Stimulated activated naive B cell treated with anti-CD40 and anti-IgM and Interleukin-4, amounts not matched to agents 10 μg/mL and 1 μg/mL and 100 μg/mL, for 72 hours (primary cell): ENCODE measurements at regions not wholly inside any gene's neighbourhood (a gene's known extent, or its start where the extent isn't known, plus 50 kb on each side); places are given as distances from the start of the nearest gene placed in this dataset.
A peak's percentile ranks its signal among the peaks of the same experiment; 100 is the strongest.
"Not testable (repeated sequence)": the region's sequence is repeated elsewhere in the genome, so short reads cannot be mapped to it uniquely, and the experiment has no call there.

ENCODE experiments used
- ATAC-seq, 2 donors: fragments of 150-1000 bp; cut with Tn5 transposase; replicated peaks; 2 replicates each; pipeline ENCODE4 v1.10.0; 2021; ENCODE audit warnings: moderate library complexity in 1 of 2
- DNase-seq: peaks from one replicate; pipeline ENCODE4 v3.0.0; 2021
- H3K27ac Mint-ChIP-seq: one replicate; pipeline ENCODE4 v1.8.0; 2022; ENCODE audit warnings: mild to moderate bottlenecking, mixed read lengths
- H3K27me3 Mint-ChIP-seq, 2 donors: one replicate each; pipeline ENCODE4 v1.8.0; 2022; ENCODE audit warnings: mixed read lengths in 2 of 2
- H3K36me3 Mint-ChIP-seq, 2 donors: one replicate each; pipeline ENCODE4 v1.8.0; 2022; ENCODE audit warnings: mixed read lengths in 2 of 2, mild to moderate bottlenecking in 1 of 2
- H3K4me1 Mint-ChIP-seq, 2 donors: one replicate each; pipeline ENCODE4 v1.8.0; 2022; ENCODE audit warnings: mixed read lengths in 2 of 2, mild to moderate bottlenecking in 1 of 2
- H3K4me3 Mint-ChIP-seq, 2 donors: one replicate each; pipeline ENCODE4 v1.8.0; 2022; ENCODE audit warnings: mild to moderate bottlenecking in 2 of 2, mixed read lengths in 2 of 2, moderate library complexity in 1 of 2
- H3K9me3 Mint-ChIP-seq, 2 donors: one replicate each; pipeline ENCODE4 v1.8.0; 2022; ENCODE audit warnings: mixed read lengths in 2 of 2, mild to moderate bottlenecking in 1 of 2

- H3K4me1 Mint-ChIP-seq, DNase-seq, H3K36me3 Mint-ChIP-seq, H3K27me3 Mint-ChIP-seq, H3K4me3 Mint-ChIP-seq, H3K27ac Mint-ChIP-seq, ATAC-seq: not testable (repeated sequence)
- peaks cover 35 to 41% of the 10 kb centered on the region in 2 donors for H3K9me3 Mint-ChIP-seq
These were observed 64.5 kb upstream of the HTR1E start for GRCh38 chr6:86872810-86873209.

DNA sequence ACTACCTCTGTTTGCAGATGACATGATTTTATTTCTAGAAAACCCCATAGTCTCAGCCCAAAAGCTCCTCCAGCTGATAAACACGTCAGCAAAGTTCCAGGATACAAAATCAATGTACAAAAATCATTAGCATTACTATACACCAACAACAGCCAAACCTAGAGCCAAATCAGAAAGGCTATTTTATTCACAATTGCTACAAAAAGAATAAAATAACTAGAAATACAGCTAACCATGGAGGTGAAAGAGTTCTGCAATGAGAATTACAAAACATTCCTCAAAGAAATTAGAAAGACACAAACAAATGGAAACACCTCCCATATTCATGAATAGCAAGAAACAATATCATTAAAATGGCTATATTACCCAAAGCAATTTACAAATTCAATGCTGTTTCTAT, 65.6 kb upstream of the HTR1E start:
- Mint-ChIP-seq H3K27me3 (no peaks in the 10 kb centered on the region), H3K4me3 (no peak overlapping the region), H3K9me3 (peaks cover 38 to 44% of the 10 kb centered on the region in 2 donors), H3K27ac (no peak overlapping the region), H3K4me1 (no peaks in the 10 kb centered on the region), H3K36me3 (peaks cover 2 to 5% of the 10 kb centered on the region in 2 donors)
- ATAC-seq (no peak), DNase-seq (no peak)

GRCh38 chr6:86869500-86869899, 67.8 kb upstream of the HTR1E start:
- Mint-ChIP-seq H3K27me3 (no peaks in the 10 kb centered on the region), H3K27ac (no peak overlapping the region), H3K36me3 (peaks cover 2 to 5% of the 10 kb centered on the region in 2 donors), H3K4me3 (no peak overlapping the region), H3K9me3 (peaks cover 38 to 39% of the 10 kb centered on the region in 2 donors), H3K4me1 (no peaks in the 10 kb centered on the region)
- DNase-seq (no peak), ATAC-seq (no peak)

DNA sequence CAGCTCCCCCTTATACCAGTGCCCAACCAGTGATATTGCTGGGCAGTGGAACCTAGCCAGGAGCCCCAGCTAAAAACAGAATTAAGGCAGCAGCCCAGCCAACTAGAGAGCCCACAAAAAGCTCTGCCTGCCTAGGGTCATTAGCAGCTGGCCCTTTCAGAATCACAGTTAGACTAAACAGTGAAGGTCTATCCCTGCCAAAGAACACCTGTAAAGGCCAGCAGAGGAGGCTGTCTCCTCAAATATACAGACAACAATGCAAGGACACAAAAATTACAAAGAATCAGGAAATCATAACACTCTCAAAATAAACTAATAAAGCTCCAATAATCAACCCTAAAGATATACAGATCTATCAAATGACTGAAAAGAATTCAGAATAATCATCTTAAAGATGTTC, 77.8 kb upstream of the HTR1E start:
- Mint-ChIP-seq H3K27me3 (no peaks in the 10 kb centered on the region), H3K4me1 (no peaks in the 10 kb centered on the region), H3K36me3 (no peaks in the 10 kb centered on the region), H3K9me3 (peaks cover 0 to 2% of the 10 kb centered on the region in 2 donors), H3K4me3 (no peak overlapping the region), H3K27ac (no peak overlapping the region)
- DNase-seq (no peak), ATAC-seq (no peak)

DNA sequence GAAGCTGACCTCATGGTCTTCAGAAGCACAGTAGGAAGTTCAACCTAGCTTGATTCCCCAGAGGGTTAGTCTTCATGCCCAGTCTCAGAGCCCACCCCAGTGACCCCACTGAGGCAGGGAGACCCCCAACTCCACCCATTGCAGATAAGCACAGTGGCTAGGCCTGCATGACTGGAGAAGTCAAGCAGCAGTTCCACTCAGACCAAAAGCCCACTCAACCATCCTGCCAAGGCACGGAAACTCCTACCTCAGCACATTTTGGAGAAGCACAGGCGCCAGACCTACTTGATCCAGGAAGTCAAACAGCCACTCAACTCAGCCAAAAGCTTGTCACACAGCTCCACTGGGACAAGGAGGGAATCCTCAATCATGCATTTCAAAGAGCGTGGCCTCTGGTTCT, 78.4 kb upstream of the HTR1E start:
- DNase-seq: no peak
- Mint-ChIP-seq H3K36me3 (no peaks in the 10 kb centered on the region), H3K4me3 (no peak overlapping the region), H3K27ac (no peak overlapping the region), H3K9me3 (peaks cover 0 to 2% of the 10 kb centered on the region in 2 donors), H3K4me1 (no peaks in the 10 kb centered on the region), H3K27me3 (no peaks in the 10 kb centered on the region)
- no peak for ATAC-seq

- H3K4me1 Mint-ChIP-seq: no peaks in the 10 kb centered on the region
- no peaks in the 10 kb centered on the region for H3K27me3 Mint-ChIP-seq
- ATAC-seq (no peak), DNase-seq (no peak)
- no peaks in the 10 kb centered on the region for H3K36me3 Mint-ChIP-seq
- peaks cover 0 to 2% of the 10 kb centered on the region in 2 donors for H3K9me3 Mint-ChIP-seq
- no peak overlapping the region for H3K27ac Mint-ChIP-seq
- H3K4me3 Mint-ChIP-seq: no peak overlapping the region
These were observed 79.5 kb upstream of the HTR1E start for GRCh38 chr6:86857783-86858182.

- no peak for DNase-seq
- no peak overlapping the region for H3K4me3 Mint-ChIP-seq
These were observed 80.3 kb upstream of the HTR1E start for GRCh38 chr6:86856937-86857563.

GRCh38 chr6:86856379-86856778, 80.9 kb upstream of the HTR1E start:
- no peak for ATAC-seq
- Mint-ChIP-seq H3K9me3 (no peaks in the 10 kb centered on the region), H3K27me3 (no peaks in the 10 kb centered on the region), H3K4me1 (no peaks in the 10 kb centered on the region), H3K27ac (no peak overlapping the region), H3K36me3 (no peaks in the 10 kb centered on the region), H3K4me3 (no peak overlapping the region)
- DNase-seq: no peak

More at GRCh38 chr6:86856937-86857563, 80.3 kb upstream of the HTR1E start:
- peak; percentile 42 to 56 for ATAC-seq
- Mint-ChIP-seq H3K4me1 (no peaks in the 10 kb centered on the region), H3K27ac (no peak overlapping the region), H3K36me3 (no peaks in the 10 kb centered on the region), H3K9me3 (no peaks in the 10 kb centered on the region), H3K27me3 (no peaks in the 10 kb centered on the region)

- Mint-ChIP-seq H3K27ac (no peak overlapping the region), H3K27me3 (peaks cover 0 to 8% of the 10 kb centered on the region in 2 donors), H3K9me3 (peaks cover 0 to 5% of the 10 kb centered on the region in 2 donors), H3K4me1 (no peaks in the 10 kb centered on the region), H3K4me3 (no peak overlapping the region), H3K36me3 (no peaks in the 10 kb centered on the region)
- DNase-seq: no peak
- ATAC-seq: no peak
These were observed 88.3 kb upstream of the HTR1E start for GRCh38 chr6:86848986-86849385.

DNA sequence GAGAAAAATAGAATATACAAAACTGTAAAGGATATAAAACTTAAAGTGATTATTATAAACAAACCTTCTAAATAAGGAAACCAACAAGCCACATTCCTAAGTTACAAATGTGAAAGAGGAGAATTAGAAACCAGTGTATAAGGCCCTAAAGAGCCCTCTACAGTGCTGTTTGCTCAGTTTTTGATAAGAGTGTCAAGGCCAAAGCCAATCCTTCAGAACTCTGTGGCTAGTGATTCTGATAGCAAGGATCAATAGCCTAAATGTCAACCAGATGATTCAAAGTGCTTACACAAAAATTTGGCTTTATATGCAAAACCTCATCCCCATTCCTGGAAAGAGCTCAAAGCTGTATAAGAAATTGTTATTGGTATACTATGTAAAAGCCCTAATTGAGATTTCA, 104.6 kb upstream of the HTR1E start:
- ATAC-seq (no peak), DNase-seq (no peak)
- H3K27ac Mint-ChIP-seq: no peak overlapping the region
- peaks cover 0 to 4% of the 10 kb centered on the region in 2 donors for H3K27me3 Mint-ChIP-seq
- no peaks in the 10 kb centered on the region for H3K36me3 Mint-ChIP-seq
- no peaks in the 10 kb centered on the region for H3K9me3 Mint-ChIP-seq
- H3K4me1 Mint-ChIP-seq: no peaks in the 10 kb centered on the region
- no peak overlapping the region for H3K4me3 Mint-ChIP-seq

GRCh38 chr6:86825436-86825835, 111.9 kb upstream of the HTR1E start:
- H3K27ac Mint-ChIP-seq: no peak overlapping the region
- H3K9me3 Mint-ChIP-seq: no peaks in the 10 kb centered on the region
- DNase-seq (no peak), ATAC-seq (no peak)
- no peak overlapping the region for H3K4me3 Mint-ChIP-seq
- peaks cover 0 to 4% of the 10 kb centered on the region in 2 donors for H3K27me3 Mint-ChIP-seq
- no peaks in the 10 kb centered on the region for H3K4me1 Mint-ChIP-seq
- no peaks in the 10 kb centered on the region for H3K36me3 Mint-ChIP-seq

- no peaks in the 10 kb centered on the region for H3K27me3 Mint-ChIP-seq
- no peak overlapping the region for H3K4me3 Mint-ChIP-seq
- H3K4me1 Mint-ChIP-seq: no peaks in the 10 kb centered on the region
- ATAC-seq (no peak), DNase-seq (no peak)
- H3K36me3 Mint-ChIP-seq: no peaks in the 10 kb centered on the region
- no peak overlapping the region for H3K27ac Mint-ChIP-seq
- H3K9me3 Mint-ChIP-seq: peaks cover 0 to 3% of the 10 kb centered on the region in 2 donors
These were observed 114.6 kb upstream of the HTR1E start for GRCh38 chr6:86822747-86823146.

DNA sequence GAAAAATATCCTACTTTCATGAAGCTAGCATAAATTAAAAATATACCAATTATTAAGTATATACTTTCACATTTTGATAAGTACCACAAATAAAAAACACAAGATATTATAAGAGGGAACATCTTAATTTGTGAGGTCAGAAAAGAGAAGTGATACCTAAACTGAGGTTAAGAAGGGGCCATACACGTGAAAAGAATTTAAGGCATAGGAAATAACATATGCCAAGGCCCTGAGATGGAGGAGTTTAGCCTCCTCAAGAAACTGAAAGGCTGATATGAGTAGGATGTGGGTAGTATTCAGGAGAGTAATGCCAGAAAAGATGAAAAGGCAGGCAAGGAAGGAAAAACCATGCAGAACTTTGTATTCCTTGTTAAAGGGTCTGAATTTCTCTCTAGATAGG, 116.6 kb upstream of the HTR1E start:
- ATAC-seq: no peak
- H3K27me3 Mint-ChIP-seq: no peaks in the 10 kb centered on the region
- no peak overlapping the region for H3K27ac Mint-ChIP-seq
- DNase-seq: no peak
- peaks cover 0 to 5% of the 10 kb centered on the region in 2 donors for H3K9me3 Mint-ChIP-seq
- H3K4me1 Mint-ChIP-seq: no peaks in the 10 kb centered on the region
- no peaks in the 10 kb centered on the region for H3K36me3 Mint-ChIP-seq
- no peak overlapping the region for H3K4me3 Mint-ChIP-seq

GRCh38 chr6:86793649-86794048, 143.7 kb upstream of the HTR1E start:
- H3K27me3 Mint-ChIP-seq: no peaks in the 10 kb centered on the region
- no peaks in the 10 kb centered on the region for H3K4me1 Mint-ChIP-seq
- peaks cover 3 to 4% of the 10 kb centered on the region in 2 donors for H3K9me3 Mint-ChIP-seq
- H3K36me3 Mint-ChIP-seq: no peaks in the 10 kb centered on the region
- ATAC-seq: no peak
- no peak overlapping the region for H3K27ac Mint-ChIP-seq
- H3K4me3 Mint-ChIP-seq: no peak overlapping the region
- no peak for DNase-seq

DNA sequence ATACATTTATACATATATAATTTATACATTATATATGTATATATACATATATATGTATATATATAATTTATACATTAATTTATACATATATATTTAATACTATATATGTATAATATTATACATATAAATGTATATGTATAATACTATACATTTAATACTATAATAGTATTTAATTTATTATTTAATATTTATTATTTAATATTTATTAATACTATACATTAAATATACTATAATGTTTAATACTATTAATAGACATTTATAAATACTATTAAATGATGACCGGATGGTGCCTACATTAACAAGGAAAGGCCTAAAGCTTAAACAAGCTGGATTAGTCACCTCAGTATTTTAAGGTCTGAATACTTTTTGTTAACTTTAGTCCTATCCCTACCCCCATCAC, 145.9 kb upstream of the HTR1E start:
- Mint-ChIP-seq H3K4me1 (no peaks in the 10 kb centered on the region), H3K9me3 (peaks cover 3 to 4% of the 10 kb centered on the region in 2 donors), H3K4me3 (no peak overlapping the region), H3K27ac (no peak overlapping the region), H3K36me3 (no peaks in the 10 kb centered on the region), H3K27me3 (no peaks in the 10 kb centered on the region)
- ATAC-seq (no peak), DNase-seq (no peak)
